C4-2B (cell line): ENCODE measurements at regions not wholly inside any gene's neighbourhood (a gene's known extent, or its start where the extent isn't known, plus 50 kb on each side); places are given as distances from the start of the nearest gene placed in this dataset.
"Not testable (repeated sequence)": the region's sequence is repeated elsewhere in the genome, so short reads cannot be mapped to it uniquely, and the experiment has no call there.

Experiments
- H3K27ac ChIP-seq: fragments of 450-650 bp; 2 replicates; pipeline ENCODE4 v1.5.1; 2017
- ZFX ChIP-seq: fragments of 450-650 bp; IDR thresholded peaks from 2 replicates; pipeline ENCODE4 v1.6.1; 2017
- TF ChIP-seq, protein P1 (sequence below): fragments of 450-650 bp; conservative IDR thresholded peaks from 2 replicates; pipeline ENCODE4 v1.5.1; 2017; ENCODE audit warnings: mild to moderate bottlenecking

DNA sequence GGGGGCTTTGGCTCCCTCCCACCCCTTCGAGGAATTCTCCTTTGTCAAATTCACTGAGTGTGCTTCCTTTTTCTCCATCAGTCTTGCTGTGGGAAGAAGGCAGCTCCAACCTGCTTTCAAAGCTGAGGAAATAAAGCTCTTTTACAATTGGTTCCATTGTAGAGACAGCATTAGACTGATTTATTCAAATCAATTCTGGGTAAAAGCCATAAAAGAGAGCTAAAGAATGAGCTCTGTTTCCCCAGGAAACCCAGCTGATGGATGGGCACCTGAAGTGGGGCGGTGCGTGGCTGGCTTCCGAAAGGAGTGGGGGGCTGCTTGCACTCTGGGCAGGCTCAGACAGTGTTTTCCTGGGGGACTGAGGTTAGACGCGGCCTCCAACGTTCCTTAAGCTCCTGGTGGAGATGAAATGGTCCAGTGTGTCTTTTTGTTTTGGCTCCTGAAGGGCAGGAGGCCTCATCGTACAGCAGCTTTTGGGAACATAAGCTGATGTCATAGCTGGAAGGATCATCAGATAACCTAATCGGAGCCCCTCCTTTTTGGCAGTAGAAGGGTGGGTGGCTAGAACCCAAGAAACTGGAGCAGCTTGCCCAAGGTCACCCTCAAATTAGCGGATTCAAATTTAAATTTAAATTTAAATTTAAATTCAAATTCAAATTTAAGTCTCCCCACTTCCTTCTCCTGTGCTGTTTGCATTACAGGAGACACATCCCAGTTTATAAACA, 128.5 kb upstream of the EEF2KMT start:
- no peak overlapping the region for H3K27ac ChIP-seq

DNA sequence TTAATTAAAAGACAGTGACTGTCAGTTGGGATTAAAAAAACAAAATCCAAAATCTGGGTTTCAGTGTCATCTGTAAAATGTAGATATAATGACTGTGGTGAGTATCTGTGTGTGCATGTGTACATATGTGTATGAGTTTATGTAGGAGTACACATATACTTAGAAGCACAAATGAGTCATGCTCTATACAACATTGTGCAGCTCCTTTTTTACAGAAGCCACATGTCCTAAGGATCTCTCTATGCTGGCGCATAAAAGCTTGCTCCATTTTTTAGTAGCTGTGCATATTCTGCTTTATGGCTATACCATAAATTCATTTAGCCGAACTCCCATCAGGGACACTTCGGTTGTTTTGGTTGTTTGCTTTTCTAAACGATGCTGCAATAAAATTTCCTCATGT, 125.2 kb upstream of the EEF2KMT start:
- TF ChIP-seq, protein P1, sequence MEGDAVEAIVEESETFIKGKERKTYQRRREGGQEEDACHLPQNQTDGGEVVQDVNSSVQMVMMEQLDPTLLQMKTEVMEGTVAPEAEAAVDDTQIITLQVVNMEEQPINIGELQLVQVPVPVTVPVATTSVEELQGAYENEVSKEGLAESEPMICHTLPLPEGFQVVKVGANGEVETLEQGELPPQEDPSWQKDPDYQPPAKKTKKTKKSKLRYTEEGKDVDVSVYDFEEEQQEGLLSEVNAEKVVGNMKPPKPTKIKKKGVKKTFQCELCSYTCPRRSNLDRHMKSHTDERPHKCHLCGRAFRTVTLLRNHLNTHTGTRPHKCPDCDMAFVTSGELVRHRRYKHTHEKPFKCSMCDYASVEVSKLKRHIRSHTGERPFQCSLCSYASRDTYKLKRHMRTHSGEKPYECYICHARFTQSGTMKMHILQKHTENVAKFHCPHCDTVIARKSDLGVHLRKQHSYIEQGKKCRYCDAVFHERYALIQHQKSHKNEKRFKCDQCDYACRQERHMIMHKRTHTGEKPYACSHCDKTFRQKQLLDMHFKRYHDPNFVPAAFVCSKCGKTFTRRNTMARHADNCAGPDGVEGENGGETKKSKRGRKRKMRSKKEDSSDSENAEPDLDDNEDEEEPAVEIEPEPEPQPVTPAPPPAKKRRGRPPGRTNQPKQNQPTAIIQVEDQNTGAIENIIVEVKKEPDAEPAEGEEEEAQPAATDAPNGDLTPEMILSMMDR = no peak
- no peak for TF ChIP-seq ZFX
- no peak overlapping the region for H3K27ac ChIP-seq

More for the DNA sequence above, 128.5 kb upstream of the EEF2KMT start:
- TF ChIP-seq, protein P1 = no peak
- TF ChIP-seq ZFX = no peak

- not testable (repeated sequence) for H3K27ac ChIP-seq
These were observed 124.2 kb upstream of the EEF2KMT start for GRCh38 chr16:5221831-5222230.

DNA sequence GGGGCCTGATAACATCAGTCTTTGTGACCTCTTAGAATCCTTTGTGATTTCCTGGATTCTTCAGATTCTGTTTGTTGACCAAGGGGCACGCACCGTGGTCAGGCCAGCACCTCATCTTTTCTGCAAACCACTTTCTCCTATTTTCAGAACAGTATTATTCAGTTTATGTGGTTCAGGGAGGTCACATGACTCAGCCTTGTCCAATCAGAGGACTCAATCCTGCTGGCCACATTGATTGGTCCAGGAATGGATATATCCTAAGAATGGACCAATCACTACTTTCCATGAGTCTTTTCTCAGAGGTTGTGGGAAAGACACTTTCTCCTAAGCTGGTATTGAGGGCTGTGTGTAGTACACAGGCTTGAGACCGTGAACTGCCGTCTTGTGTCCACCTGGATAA, 123.1 kb upstream of the EEF2KMT start:
- TF ChIP-seq, protein P1 = no peak
- no peak overlapping the region for H3K27ac ChIP-seq

DNA sequence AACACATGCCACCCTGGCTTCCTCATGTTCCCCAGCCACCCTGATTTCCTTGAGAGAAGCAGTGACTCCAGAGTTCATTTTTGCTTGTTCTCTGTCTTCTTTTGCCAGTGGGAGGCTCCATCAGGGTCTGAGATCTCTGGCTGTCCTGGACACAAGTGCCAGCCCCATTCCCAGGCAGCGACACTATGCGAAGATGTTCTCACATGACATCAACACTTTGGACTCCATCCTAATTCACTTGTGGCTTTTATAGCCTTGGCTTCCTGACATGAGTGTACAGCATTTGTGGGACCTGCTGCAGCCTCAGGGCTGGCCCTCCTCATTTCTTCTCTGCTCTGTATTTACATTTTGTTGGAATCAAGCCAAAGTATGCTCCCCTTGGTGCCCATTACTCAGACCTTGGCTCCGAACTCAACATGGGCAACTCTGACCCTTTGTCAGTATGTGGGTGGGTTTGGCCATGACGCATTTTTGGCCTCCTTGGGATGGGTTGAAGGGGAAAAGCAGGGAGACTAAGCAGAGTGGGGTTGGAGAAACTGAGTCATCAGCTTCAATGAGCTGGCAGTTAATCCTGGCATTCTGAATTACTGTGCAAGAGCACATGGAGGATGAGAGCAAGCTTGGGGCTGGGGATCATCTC, 119.0 kb upstream of the EEF2KMT start:
- H3K27ac ChIP-seq = no peak overlapping the region
- TF ChIP-seq, protein P1 = no peak

DNA sequence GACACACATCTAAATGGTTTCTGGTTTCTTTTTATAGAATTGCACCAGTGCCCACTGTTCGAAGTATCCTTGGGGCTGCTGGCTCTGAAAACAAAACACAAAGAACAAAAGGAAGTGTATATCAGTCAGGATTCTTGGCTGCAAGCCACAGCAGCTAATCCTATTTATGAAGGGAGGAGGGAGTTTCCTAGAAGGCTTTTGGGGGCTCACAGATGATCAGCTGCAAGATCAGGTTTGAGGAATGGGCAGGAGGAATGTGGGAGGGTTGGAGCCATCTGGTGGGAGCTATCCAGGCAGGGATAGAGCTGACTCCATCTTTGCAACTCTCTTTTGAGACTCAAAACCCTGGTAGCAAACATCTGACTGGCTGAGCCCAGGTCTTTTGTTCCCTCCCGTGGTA, 118.3 kb upstream of the EEF2KMT start:
- no peak overlapping the region for H3K27ac ChIP-seq
- TF ChIP-seq, protein P1 = no peak
- TF ChIP-seq ZFX = no peak

DNA sequence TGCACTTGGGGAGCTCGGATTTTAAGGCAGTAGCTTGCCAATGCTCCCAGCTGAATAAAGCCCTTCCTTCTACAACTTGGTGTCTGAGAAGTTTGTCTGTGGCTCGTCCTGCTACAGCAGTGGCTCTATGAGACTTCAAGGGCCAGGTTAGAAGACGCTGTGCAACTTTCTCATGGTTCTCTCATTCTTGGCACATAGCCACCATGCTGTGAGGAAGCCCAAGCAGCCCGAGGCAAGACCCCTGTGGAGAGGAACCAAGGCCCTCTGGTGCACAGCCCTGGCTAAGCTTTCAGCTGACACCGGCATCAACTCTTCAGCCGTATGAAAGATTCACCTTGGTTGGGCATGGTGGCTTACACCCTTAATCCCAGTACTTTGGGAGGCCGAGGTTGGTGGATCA, 116.9 kb upstream of the EEF2KMT start:
- TF ChIP-seq, protein P1 = no peak
- no peak for TF ChIP-seq ZFX
- H3K27ac ChIP-seq = no peak overlapping the region

- not testable (repeated sequence) for H3K27ac ChIP-seq
These were observed 114.9 kb upstream of the EEF2KMT start for GRCh38 chr16:5212501-5212900.

DNA sequence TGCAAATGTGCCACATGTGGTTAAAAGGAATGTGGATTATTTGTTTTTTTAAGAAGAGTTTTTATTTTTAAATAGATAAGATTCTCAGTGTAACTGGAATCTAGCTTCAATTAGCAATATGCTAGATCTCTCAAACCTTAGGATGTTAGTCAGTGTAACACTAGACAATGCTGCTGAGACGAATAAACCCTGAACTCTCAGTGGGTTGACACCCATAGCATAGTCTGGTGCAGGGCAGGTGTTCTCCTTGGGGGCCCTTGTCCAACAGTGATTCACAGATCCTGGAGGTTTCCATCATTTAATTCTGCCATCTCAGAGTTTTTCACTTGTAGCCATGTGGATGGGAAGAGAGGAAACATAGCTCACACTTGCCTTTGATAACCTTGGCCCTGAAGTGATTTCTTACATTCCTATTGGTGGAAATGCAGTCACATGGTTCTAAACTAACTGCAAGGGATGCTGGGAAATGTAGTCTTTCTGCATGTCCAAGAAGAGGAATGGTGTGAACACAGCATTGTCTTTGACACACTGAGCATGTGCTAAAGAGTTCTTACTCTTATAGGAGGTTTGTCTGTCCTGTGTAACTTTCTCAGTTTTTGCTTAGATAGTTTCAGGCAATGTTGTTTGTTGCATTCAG, 110.4 kb upstream of the EEF2KMT start:
- H3K27ac ChIP-seq = not testable (repeated sequence)
